A673 (cell line): ENCODE measurements at regions not wholly inside any gene's neighbourhood (a gene's known extent, or its start where the extent isn't known, plus 50 kb on each side); places are given as distances from the start of the nearest gene placed in this dataset.

Experiments used
- CTCF ChIP-seq: fragments of 300-800, 200-600 bp; sonication (generic); conservative IDR thresholded peaks from 2 replicates; pipeline ENCODE4 v1.5.1; 2017; ENCODE audit warnings: low read depth, mild to moderate bottlenecking, antibody characterized with exemption, low read length, moderate library complexity, mixed read lengths
- EZH2 ChIP-seq: fragments of 200-600 bp; sonication (generic); IDR thresholded peaks from 2 replicates; pipeline ENCODE4 v1.6.1; 2017; ENCODE audit warnings: borderline replicate concordance, low read depth, mild to moderate bottlenecking, mixed read lengths, antibody characterized with exemption, low read length; ENCODE audit not compliant: poor library complexity, severe bottlenecking

GRCh38 chr18:55139836-55140235, 180.6 kb upstream of the CCDC68 start:
- no peak for TF ChIP-seq CTCF
- no peak for TF ChIP-seq EZH2
